Immature natural killer cell (primary cell): ENCODE measurements at regions not wholly inside any gene's neighbourhood (a gene's known extent, or its start where the extent isn't known, plus 50 kb on each side); places are given as distances from the start of the nearest gene placed in this dataset.

Source experiments
- DNase-seq, 3 donors: peaks; one replicate each; pipeline ENCODE4 v3.0.0; 2022; ENCODE audit warnings: mixed read lengths in 1 of 3
- H3K27ac Mint-ChIP-seq, 6 donors: one replicate each; pipeline ENCODE4 v1.8.0; 2020; ENCODE audit warnings: mixed read lengths in 6 of 6, mild to moderate bottlenecking in 5 of 6, inconsistent platforms in 4 of 6, moderate library complexity in 3 of 6
- H3K27me3 Mint-ChIP-seq, 3 donors: one replicate each; pipeline ENCODE4 v1.8.0; 2020 to 2021; ENCODE audit warnings: low read depth in 3 of 3, mild to moderate bottlenecking in 3 of 3, mixed read lengths in 3 of 3, moderate library complexity in 3 of 3, inconsistent platforms in 1 of 3
- H3K36me3 Mint-ChIP-seq, 3 donors: one replicate each; pipeline ENCODE4 v1.8.0; 2020; ENCODE audit warnings: mixed read lengths in 3 of 3, inconsistent platforms in 2 of 3, mild to moderate bottlenecking in 2 of 3
- H3K4me1 Mint-ChIP-seq, 2 donors: one replicate each; pipeline ENCODE4 v1.8.0; 2020; ENCODE audit warnings: inconsistent platforms in 2 of 2, mild to moderate bottlenecking in 2 of 2, mixed read lengths in 2 of 2, moderate library complexity in 1 of 2
- H3K4me3 Mint-ChIP-seq, 5 donors: one replicate each; pipeline ENCODE4 v1.8.0; 2020; ENCODE audit warnings: mild to moderate bottlenecking in 5 of 5, mixed read lengths in 5 of 5, inconsistent platforms in 3 of 5, moderate library complexity in 3 of 5
- H3K9me3 Mint-ChIP-seq, 6 donors: one replicate each; pipeline ENCODE4 v1.8.0; 2020; ENCODE audit warnings: mild to moderate bottlenecking in 6 of 6, mixed read lengths in 6 of 6, inconsistent platforms in 4 of 6, moderate library complexity in 3 of 6

- Mint-ChIP-seq H3K27me3 (no peaks in the 10 kb centered on the region), H3K9me3 (peaks cover 7 to 38% (median 13%) of the 10 kb centered on the region in 6 donors), H3K4me3 (no peak overlapping the region), H3K27ac (no peak overlapping the region), H3K36me3 (no peaks in the 10 kb centered on the region), H3K4me1 (no peaks in the 10 kb centered on the region)
- DNase-seq = no peak
Measured at GRCh38 chr3:65060904-65061303, 373.1 kb upstream of the ADAMTS9 start.

- Mint-ChIP-seq H3K4me3 (no peak overlapping the region), H3K9me3 (peaks cover 11 to 47% (median 16%) of the 10 kb centered on the region in 6 donors), H3K27ac (no peak overlapping the region), H3K27me3 (peaks cover 0 to 3% (median 0%) of the 10 kb centered on the region in 3 donors), H3K4me1 (no peaks in the 10 kb centered on the region), H3K36me3 (no peaks in the 10 kb centered on the region)
- DNase-seq = no peak
Measured at GRCh38 chr3:65052101-65052500, 364.3 kb upstream of the ADAMTS9 start.

GRCh38 chr3:65048151-65048550 is 360.4 kb upstream of the ADAMTS9 start:
- H3K4me3 Mint-ChIP-seq = no peak overlapping the region
- H3K27ac Mint-ChIP-seq = no peak overlapping the region
- peaks cover 0 to 4% (median 0%) of the 10 kb centered on the region in 3 donors for H3K36me3 Mint-ChIP-seq
- H3K27me3 Mint-ChIP-seq = peaks cover 0 to 3% (median 0%) of the 10 kb centered on the region in 3 donors
- H3K9me3 Mint-ChIP-seq = peaks cover 6 to 35% (median 19%) of the 10 kb centered on the region in 6 donors
- DNase-seq = no peak
- H3K4me1 Mint-ChIP-seq = no peaks in the 10 kb centered on the region

- Mint-ChIP-seq H3K4me3 (no peak overlapping the region), H3K36me3 (peaks cover 0 to 4% (median 0%) of the 10 kb centered on the region in 3 donors), H3K27ac (no peak overlapping the region), H3K27me3 (peaks cover 0 to 3% (median 0%) of the 10 kb centered on the region in 3 donors), H3K9me3 (peaks cover 6 to 41% (median 18%) of the 10 kb centered on the region in 6 donors), H3K4me1 (no peaks in the 10 kb centered on the region)
- no peak for DNase-seq
Measured at GRCh38 chr3:65045138-65045537, 357.3 kb upstream of the ADAMTS9 start.

- peaks cover 6 to 35% (median 16%) of the 10 kb centered on the region in 6 donors for H3K9me3 Mint-ChIP-seq
- no peaks in the 10 kb centered on the region for H3K4me1 Mint-ChIP-seq
- peaks cover 0 to 3% (median 0%) of the 10 kb centered on the region in 3 donors for H3K27me3 Mint-ChIP-seq
- H3K36me3 Mint-ChIP-seq = peaks cover 0 to 4% (median 0%) of the 10 kb centered on the region in 3 donors
- H3K27ac Mint-ChIP-seq = no peak overlapping the region
- no peak overlapping the region for H3K4me3 Mint-ChIP-seq
- DNase-seq = no peak
Measured at GRCh38 chr3:65044401-65044800, 356.6 kb upstream of the ADAMTS9 start.

- H3K27ac Mint-ChIP-seq = no peak overlapping the region
- H3K9me3 Mint-ChIP-seq = peaks cover 4 to 27% (median 14%) of the 10 kb centered on the region in 6 donors
- H3K27me3 Mint-ChIP-seq = no peaks in the 10 kb centered on the region
- DNase-seq = no peak
- peaks cover 0 to 4% (median 0%) of the 10 kb centered on the region in 3 donors for H3K36me3 Mint-ChIP-seq
- H3K4me1 Mint-ChIP-seq = no peaks in the 10 kb centered on the region
- H3K4me3 Mint-ChIP-seq = no peak overlapping the region
Measured at GRCh38 chr3:65042675-65043074, 354.9 kb upstream of the ADAMTS9 start.

GRCh38 chr3:65039754-65040210 is 352.0 kb upstream of the ADAMTS9 start:
- Mint-ChIP-seq H3K9me3 (peaks cover 7 to 22% (median 13%) of the 10 kb centered on the region in 6 donors), H3K27ac (no peak overlapping the region), H3K27me3 (no peaks in the 10 kb centered on the region), H3K4me3 (no peak overlapping the region), H3K4me1 (no peaks in the 10 kb centered on the region), H3K36me3 (peaks cover 0 to 4% (median 0%) of the 10 kb centered on the region in 3 donors)
- no peak for DNase-seq

GRCh38 chr3:65037861-65038260 is 350.1 kb upstream of the ADAMTS9 start:
- H3K36me3 Mint-ChIP-seq = no peaks in the 10 kb centered on the region
- H3K27ac Mint-ChIP-seq = no peak overlapping the region
- no peak overlapping the region for H3K4me3 Mint-ChIP-seq
- no peaks in the 10 kb centered on the region for H3K27me3 Mint-ChIP-seq
- peaks cover 5 to 23% (median 11%) of the 10 kb centered on the region in 6 donors for H3K9me3 Mint-ChIP-seq
- DNase-seq = no peak
- no peaks in the 10 kb centered on the region for H3K4me1 Mint-ChIP-seq

- no peaks in the 10 kb centered on the region for H3K27me3 Mint-ChIP-seq
- H3K36me3 Mint-ChIP-seq = no peaks in the 10 kb centered on the region
- H3K27ac Mint-ChIP-seq = no peak overlapping the region
- no peak for DNase-seq
- H3K9me3 Mint-ChIP-seq = peaks cover 6 to 21% (median 12%) of the 10 kb centered on the region in 6 donors
- H3K4me3 Mint-ChIP-seq = no peak overlapping the region
- H3K4me1 Mint-ChIP-seq = no peaks in the 10 kb centered on the region
Measured at GRCh38 chr3:65035246-65035645, 347.4 kb upstream of the ADAMTS9 start.

GRCh38 chr3:65033576-65033975 is 345.8 kb upstream of the ADAMTS9 start:
- H3K4me1 Mint-ChIP-seq = no peaks in the 10 kb centered on the region
- peaks cover 7 to 24% (median 12%) of the 10 kb centered on the region in 6 donors for H3K9me3 Mint-ChIP-seq
- DNase-seq = no peak
- H3K36me3 Mint-ChIP-seq = no peaks in the 10 kb centered on the region
- no peak overlapping the region for H3K4me3 Mint-ChIP-seq
- H3K27ac Mint-ChIP-seq = no peak overlapping the region
- H3K27me3 Mint-ChIP-seq = no peaks in the 10 kb centered on the region

- Mint-ChIP-seq H3K4me1 (no peaks in the 10 kb centered on the region), H3K9me3 (peaks cover 7 to 44% (median 9%) of the 10 kb centered on the region in 6 donors), H3K27me3 (no peaks in the 10 kb centered on the region), H3K36me3 (no peaks in the 10 kb centered on the region), H3K4me3 (no peak overlapping the region), H3K27ac (no peak overlapping the region)
- DNase-seq = no peak
Measured at GRCh38 chr3:65030847-65031463, 343.2 kb upstream of the ADAMTS9 start.

GRCh38 chr3:65030014-65030627 is 342.3 kb upstream of the ADAMTS9 start:
- H3K36me3 Mint-ChIP-seq = no peaks in the 10 kb centered on the region

GRCh38 chr3:65029130-65029529 is 341.3 kb upstream of the ADAMTS9 start:
- H3K27me3 Mint-ChIP-seq = no peaks in the 10 kb centered on the region
- no peak overlapping the region for H3K27ac Mint-ChIP-seq
- no peaks in the 10 kb centered on the region for H3K4me1 Mint-ChIP-seq

More at GRCh38 chr3:65030014-65030627, 342.3 kb upstream of the ADAMTS9 start:
- no peak overlapping the region for H3K27ac Mint-ChIP-seq
- H3K27me3 Mint-ChIP-seq = no peaks in the 10 kb centered on the region
- no peak overlapping the region for H3K4me3 Mint-ChIP-seq
- H3K4me1 Mint-ChIP-seq = no peaks in the 10 kb centered on the region
- no peak for DNase-seq
- peaks cover 6 to 48% (median 9%) of the 10 kb centered on the region in 6 donors for H3K9me3 Mint-ChIP-seq

GRCh38 chr3:65028024-65028423 is 340.2 kb upstream of the ADAMTS9 start:
- no peak overlapping the region for H3K27ac Mint-ChIP-seq
- DNase-seq = no peak
- peaks cover 8 to 56% (median 19%) of the 10 kb centered on the region in 6 donors for H3K9me3 Mint-ChIP-seq
- H3K4me1 Mint-ChIP-seq = no peaks in the 10 kb centered on the region
- no peaks in the 10 kb centered on the region for H3K27me3 Mint-ChIP-seq
- no peak overlapping the region for H3K4me3 Mint-ChIP-seq
- no peaks in the 10 kb centered on the region for H3K36me3 Mint-ChIP-seq

More at GRCh38 chr3:65029130-65029529, 341.3 kb upstream of the ADAMTS9 start:
- Mint-ChIP-seq H3K9me3 (peaks cover 8 to 54% (median 11%) of the 10 kb centered on the region in 6 donors), H3K36me3 (no peaks in the 10 kb centered on the region), H3K4me3 (no peak overlapping the region)
- no peak for DNase-seq
